Body of pancreas (tissue), 4 donors: ENCODE measurements at regions not wholly inside any gene's neighbourhood (a gene's known extent, or its start where the extent isn't known, plus 50 kb on each side); places are given as distances from the start of the nearest gene placed in this dataset.

Source experiments
- ATAC-seq: fragments of 150-250 bp; one replicate; pipeline ENCODE4 v1.9.1; 2016
- DNase-seq, 4 donors: peaks; one replicate each; pipeline ENCODE4 v3.0.0-alpha.2; 2019
- H3K27ac ChIP-seq, 4 donors: fragments of 200-600 bp; sonication (generic); 1 replicate in 3 of 4; 2 replicates in 1 of 4; pipeline versions ENCODE4 v1.5.1 to v1.6.1; 2016 to 2019; ENCODE audit warnings: mild to moderate bottlenecking in 1 of 4, mixed read lengths in 1 of 4, moderate library complexity in 1 of 4
- H3K27me3 ChIP-seq, 2 donors: fragments of 200-600 bp; sonication (generic); one replicate each; pipeline ENCODE4 v1.6.0; 2016; ENCODE audit warnings: mild to moderate bottlenecking in 1 of 2
- H3K36me3 ChIP-seq, 2 donors: fragments of 200-600 bp; sonication (generic); replicated peaks in 1 of 2; 2 replicates each; pipeline ENCODE4 v1.5.1; 2016; ENCODE audit warnings: low read depth in 2 of 2; ENCODE audit not compliant: insufficient read depth in 1 of 2
- H3K4me1 ChIP-seq: fragments of 200-600 bp; sonication (generic); one replicate; pipeline ENCODE4 v1.6.0; 2016
- H3K4me3 ChIP-seq, 2 donors: fragments of 200-600 bp; sonication (generic); 1 replicate in 1 of 2; 2 replicates in 1 of 2; pipeline ENCODE4 v1.5.1; 2016 to 2019
- H3K9me3 ChIP-seq, 3 donors: fragments of 200-600 bp; sonication (generic); 1 replicate in 2 of 3; 2 replicates in 1 of 3; pipeline ENCODE4 v1.5.1; 2016
- CTCF ChIP-seq, 7 experiments: fragments of 450-650 bp in 4 of 7; fragments of 200-600 bp in 3 of 7; sonication (generic) in 3 of 7; IDR thresholded peaks; one replicate each; pipeline ENCODE4 v1.5.1; 2016 to 2019; ENCODE audit warnings: antibody characterized with exemption in 7 of 7
- POLR2A ChIP-seq, 3 donors: fragments of 450-650 bp; IDR thresholded peaks; one replicate each; pipeline ENCODE4 v1.6.1; 2016; ENCODE audit warnings: antibody characterized with exemption in 3 of 3, mild to moderate bottlenecking in 2 of 3
- WGBS, 2 donors: methylation state at CpG; one replicate each; pipeline ENCODE4 v1.1.5; 2017; 5-methylcytosine and 5-hydroxymethylcytosine counted together
- intact Hi-C: fragments of 100-400 bp; cut with DNase I; formaldehyde crosslinking; loops from one replicate; pipeline ENCODE4 v1.15.1; 2023

GRCh38 chr2:19246496-19246895 is 111.9 kb downstream of the OSR1 start:
- Histone ChIP-seq H3K27me3 (no peaks in the 10 kb centered on the region), H3K4me1 (no peaks in the 10 kb centered on the region), H3K4me3 (no peak overlapping the region), H3K9me3 (no peaks in the 10 kb centered on the region), H3K36me3 (no peaks in the 10 kb centered on the region), H3K27ac (no peak overlapping the region)
- intact Hi-C loops, result no loop called here
- 86 to 87% methylated on average over 12 of the region's 12 CpGs for WGBS, 2 donors
- TF ChIP-seq POLR2A (IDR thresholded peaks at IDR 0.05), result no peak
- no peak for DNase-seq
- no peak for ATAC-seq

GRCh38 chr2:19244460-19245363 is 113.7 kb downstream of the OSR1 start:
- no peaks in the 10 kb centered on the region for H3K36me3 ChIP-seq
- no peaks in the 10 kb centered on the region for H3K4me1 ChIP-seq
- DNase-seq (no peak), ATAC-seq (no peak)
- WGBS, 2 donors, result 83 to 90% methylated on average over 9 of the region's 9 CpGs
- intact Hi-C loops, result no loop called here
- TF ChIP-seq CTCF (IDR thresholded peaks at IDR 0.05), result no peak
- no peak for TF ChIP-seq POLR2A (IDR thresholded peaks at IDR 0.05)
- H3K9me3 ChIP-seq, result no peaks in the 10 kb centered on the region
- no peak overlapping the region for H3K4me3 ChIP-seq
- no peaks in the 10 kb centered on the region for H3K27me3 ChIP-seq
- H3K27ac ChIP-seq, result no peak overlapping the region

- Histone ChIP-seq H3K4me3 (no peak overlapping the region), H3K36me3 (no peaks in the 10 kb centered on the region), H3K27ac (no peak overlapping the region), H3K9me3 (no peaks in the 10 kb centered on the region), H3K4me1 (peaks cover 8% of the 10 kb centered on the region), H3K27me3 (no peaks in the 10 kb centered on the region)
- ATAC-seq, result no peak
- intact Hi-C loops, result no loop called here
- WGBS, 2 donors, result 40 to 47% methylated on average over 8 of the region's 8 CpGs
- TF ChIP-seq POLR2A (IDR thresholded peaks at IDR 0.05), result no peak
- TF ChIP-seq CTCF (IDR thresholded peaks at IDR 0.05), result no peak
- DNase-seq, result no peak
Measured at GRCh38 chr2:19238440-19239060, 119.9 kb downstream of the OSR1 start.

- WGBS, 2 donors, result 57 to 64% methylated on average over 2 of the region's 2 CpGs
- H3K4me3 ChIP-seq, result no peak overlapping the region
- H3K27ac ChIP-seq, result no peak overlapping the region
- H3K4me1 ChIP-seq, result peaks cover 8% of the 10 kb centered on the region
- no peaks in the 10 kb centered on the region for H3K27me3 ChIP-seq
- intact Hi-C loops, result no loop called here
- no peaks in the 10 kb centered on the region for H3K36me3 ChIP-seq
- H3K9me3 ChIP-seq, result no peaks in the 10 kb centered on the region
- TF ChIP-seq CTCF (IDR thresholded peaks at IDR 0.05) (no peak), POLR2A (IDR thresholded peaks at IDR 0.05) (no peak)
- DNase-seq (no peak), ATAC-seq (no peak)
Measured at GRCh38 chr2:19235308-19235707, 123.1 kb downstream of the OSR1 start.

GRCh38 chr2:19232312-19232711 is 126.1 kb downstream of the OSR1 start:
- ATAC-seq (no peak), DNase-seq (no peak)
- no peak overlapping the region for H3K27ac ChIP-seq
- no peak overlapping the region for H3K4me3 ChIP-seq
- no peak for TF ChIP-seq POLR2A (IDR thresholded peaks at IDR 0.05)
- no peak for TF ChIP-seq CTCF (IDR thresholded peaks at IDR 0.05)
- H3K9me3 ChIP-seq, result no peaks in the 10 kb centered on the region
- WGBS, 2 donors, result 86 to 100% methylated on average over 1 of the region's 1 CpG
- H3K4me1 ChIP-seq, result no peaks in the 10 kb centered on the region
- no peaks in the 10 kb centered on the region for H3K36me3 ChIP-seq
- no peaks in the 10 kb centered on the region for H3K27me3 ChIP-seq
- intact Hi-C loops, result no loop called here
